ENCODE measurements at regions not wholly inside any gene's neighbourhood (a gene's known extent, or its start where the extent isn't known, plus 50 kb on each side); places are given as distances from the start of the nearest gene placed in this dataset.
"Not testable (repeated sequence)": the region's sequence is repeated elsewhere in the genome, so short reads cannot be mapped to it uniquely, and the experiment has no call there.

DNA sequence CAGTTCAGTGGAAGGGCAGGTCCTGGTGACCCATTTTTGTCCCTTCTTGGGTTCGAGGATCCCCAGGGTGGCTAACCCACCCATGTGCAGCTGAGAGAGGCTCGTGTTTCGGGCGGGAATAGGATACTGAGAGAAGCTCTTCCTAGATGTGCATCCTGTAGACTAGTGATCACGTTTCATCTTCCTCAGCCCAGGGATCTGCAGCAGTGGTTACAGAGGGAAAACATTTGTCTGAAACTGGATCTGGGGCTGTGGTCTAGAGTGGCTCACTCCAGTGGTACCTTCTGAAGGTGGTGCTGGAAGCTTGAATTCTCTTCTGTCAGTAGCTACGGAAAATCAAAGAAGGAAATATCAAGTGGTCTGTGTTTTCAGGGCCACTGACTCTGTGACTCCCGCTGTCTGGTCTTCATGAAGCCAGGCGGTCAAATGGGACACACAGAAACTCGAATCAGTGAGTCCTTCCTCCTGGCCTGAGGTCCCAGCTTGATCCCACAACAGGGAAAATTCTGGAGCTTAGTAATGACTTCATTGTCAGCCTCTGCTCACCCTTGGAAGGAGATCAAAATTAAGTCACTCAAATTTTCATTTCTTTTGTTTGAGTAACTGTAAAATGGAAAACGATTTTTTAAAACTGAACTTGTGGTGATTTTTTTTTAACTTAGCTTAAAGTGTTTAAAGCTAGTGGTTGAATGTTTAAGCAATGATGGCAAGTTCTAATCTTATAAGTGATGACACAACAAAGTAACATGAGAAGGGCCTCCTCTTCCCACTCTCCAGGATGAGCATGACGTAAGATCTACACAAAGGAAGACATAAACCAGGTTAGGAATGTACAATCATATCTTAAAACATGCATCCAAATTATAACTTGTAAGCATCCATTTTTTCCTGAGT, 469.3 kb upstream of the KLF6 start:
- no peak for DNase-seq

DNA sequence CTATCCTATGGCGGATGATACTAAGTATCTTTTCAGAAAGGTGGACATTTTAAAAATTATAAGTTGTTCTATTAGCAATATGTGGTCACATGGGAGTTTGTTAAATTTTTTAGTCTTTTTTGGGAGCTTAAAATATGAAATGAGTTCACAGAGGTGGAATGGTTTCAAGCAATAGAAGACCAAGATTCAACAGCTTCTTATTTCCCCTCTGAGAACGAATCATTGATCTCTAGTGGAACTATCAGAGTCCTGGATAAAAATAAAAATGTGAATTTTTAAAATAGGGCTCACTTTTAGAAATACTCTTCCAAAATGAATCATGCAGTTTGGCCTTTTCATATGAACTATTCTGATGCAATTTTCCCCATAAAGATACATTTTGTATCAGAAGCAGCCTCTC, 467.7 kb upstream of the KLF6 start:
- DNase-seq: no peak

DNA sequence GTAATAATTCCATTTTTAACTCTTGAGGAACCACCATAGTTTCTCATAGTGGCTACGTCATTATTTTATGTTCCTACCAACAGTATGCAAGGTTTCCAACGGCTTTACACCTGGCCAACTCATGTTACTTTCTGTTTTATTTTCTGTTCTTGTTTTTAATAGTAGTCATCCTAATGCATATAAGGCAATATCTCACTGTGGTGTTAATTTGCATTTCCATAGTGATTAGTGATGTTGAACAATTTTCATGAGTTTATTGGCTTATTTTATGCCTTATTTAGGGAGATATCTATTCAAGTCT, 465.5 kb upstream of the KLF6 start:
- no peak for DNase-seq

DNA sequence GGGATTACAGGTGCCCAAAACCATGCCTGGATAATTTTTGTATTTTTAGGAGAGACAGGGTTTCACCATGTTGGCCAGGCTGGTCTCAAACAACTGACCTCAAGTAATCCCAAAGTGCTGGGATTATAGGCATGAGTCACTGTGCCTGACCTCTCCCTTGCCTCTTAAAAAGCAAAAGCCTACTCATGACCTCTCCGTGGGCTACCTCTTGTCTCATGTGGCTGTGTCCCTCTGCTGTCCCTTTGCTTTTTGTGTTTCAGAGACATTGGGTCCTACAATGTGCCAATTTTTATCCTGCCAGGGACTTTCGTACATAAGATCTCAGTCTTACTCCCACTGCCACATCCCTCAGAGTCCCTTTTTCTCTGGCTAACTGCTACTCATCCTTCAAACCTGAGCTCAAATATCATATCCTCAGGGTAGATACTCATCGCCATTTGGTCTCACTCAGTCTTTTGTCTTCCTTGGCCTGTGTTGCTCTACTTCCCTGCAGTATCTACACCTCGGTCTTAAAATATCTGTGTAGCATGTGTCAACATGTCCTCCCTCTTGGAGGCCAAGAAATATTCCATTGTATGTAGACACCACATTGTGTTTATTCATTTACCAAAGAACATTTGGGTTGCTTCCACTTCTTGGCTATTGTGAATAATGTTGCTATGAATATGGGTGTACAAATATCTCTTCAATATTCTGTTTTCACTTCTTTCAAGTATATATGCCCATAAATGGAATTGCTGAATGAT, 465.0 kb upstream of the KLF6 start:
- DNase-seq: no peak

DNA sequence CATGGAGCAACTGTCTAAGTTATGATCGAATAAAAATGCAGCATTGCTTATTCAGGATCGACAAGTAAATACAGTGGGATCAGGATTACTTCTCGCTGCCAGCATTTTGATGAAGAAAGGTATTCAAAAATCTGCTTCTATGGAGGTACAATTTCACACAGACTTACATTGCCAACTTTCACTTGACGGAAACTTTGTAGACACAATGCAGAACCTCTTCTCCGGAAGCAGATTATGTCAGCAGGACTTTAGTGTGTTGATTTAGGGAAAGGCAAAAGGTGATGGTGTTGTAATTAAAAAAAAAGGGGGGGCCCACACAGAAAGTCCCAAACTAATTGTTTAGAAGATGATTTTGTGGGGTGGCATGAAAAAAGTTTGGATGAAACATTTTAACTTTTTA, 462.4 kb upstream of the KLF6 start:
- DNase-seq: no peak

DNA sequence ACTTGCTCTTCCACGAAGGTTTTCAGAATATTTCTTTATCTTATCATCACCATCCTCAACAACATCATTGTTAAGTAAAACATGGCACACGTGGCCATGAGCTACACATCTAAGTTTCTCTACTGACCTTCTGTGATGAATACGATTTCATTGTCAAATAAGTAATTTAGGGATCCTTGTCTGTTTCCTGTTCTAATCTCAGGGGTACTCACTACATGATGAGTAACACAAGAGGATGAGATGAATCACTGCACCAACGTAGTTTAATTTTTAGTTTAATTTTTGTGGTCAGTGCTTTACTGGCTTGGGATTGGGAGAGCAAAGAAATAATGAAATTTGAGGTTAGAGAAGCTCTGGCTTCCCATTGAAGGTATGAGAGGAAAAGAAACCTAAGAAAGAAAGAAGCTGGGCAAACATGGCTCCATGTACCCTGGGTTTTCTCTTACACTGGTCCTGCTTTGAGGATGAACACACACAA, 461.9 kb upstream of the KLF6 start:
- no peak for DNase-seq

DNA sequence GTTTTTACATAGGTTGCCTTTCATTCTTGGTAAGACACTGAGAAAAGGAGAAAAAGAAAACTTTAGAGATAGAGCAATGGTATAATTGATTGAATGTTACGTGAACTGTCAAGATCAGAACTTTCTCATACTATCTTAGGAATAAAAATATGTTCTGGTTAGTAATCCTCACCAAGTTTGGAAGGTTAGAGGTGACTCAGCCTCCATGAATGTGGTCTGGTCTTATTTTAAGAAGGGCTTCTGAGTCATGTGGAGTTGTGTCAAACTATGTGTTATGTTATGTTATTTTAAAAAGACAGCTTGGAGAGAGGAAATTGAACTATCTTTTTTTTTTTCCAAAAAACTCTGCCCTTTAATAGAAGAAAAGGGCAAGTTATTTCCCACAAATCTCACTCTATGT, 458.6 kb upstream of the KLF6 start:
- no peak for DNase-seq

DNA sequence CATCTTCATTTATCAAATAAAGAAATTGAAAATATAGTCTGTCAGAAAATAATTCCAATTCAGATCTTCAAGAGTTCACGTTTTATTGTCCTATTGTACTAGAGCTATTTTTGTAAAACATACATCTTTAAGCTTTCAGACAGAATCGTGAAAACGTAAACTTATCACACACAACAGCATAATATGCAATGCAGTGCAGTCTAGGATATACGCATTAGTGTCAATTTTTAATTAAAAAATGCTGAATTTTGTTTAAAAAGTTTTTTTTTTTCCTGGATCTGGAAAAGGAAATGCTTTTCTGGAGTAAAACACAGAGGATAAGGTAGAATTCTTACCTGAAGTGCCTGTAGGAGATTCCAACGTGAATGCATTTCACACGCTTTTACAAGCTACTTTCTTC, 458.2 kb upstream of the KLF6 start:
- DNase-seq: no peak

DNA sequence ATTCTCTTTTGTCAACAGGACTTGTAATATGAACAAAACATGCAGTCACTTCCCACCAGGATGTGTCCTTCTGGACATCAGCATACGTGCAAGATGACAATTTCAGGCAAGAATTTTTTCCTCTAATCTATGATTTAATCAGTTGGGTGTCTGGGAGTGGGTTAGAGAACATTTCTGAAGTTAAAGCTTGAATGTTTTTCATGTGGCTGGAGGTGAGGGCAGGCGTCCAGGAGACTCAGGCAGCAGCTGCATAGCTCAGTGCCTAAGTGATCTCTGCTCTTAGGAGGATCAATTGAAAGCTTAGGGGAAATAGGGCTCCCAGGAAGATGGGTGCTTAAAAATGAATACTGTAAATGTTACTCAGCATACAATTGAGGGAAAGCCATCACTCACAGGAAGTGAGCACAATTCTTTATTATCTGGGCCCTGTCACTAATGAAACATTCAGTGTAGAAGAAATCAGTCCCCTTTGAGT, 457.6 kb upstream of the KLF6 start:
- DNase-seq: no peak

DNA sequence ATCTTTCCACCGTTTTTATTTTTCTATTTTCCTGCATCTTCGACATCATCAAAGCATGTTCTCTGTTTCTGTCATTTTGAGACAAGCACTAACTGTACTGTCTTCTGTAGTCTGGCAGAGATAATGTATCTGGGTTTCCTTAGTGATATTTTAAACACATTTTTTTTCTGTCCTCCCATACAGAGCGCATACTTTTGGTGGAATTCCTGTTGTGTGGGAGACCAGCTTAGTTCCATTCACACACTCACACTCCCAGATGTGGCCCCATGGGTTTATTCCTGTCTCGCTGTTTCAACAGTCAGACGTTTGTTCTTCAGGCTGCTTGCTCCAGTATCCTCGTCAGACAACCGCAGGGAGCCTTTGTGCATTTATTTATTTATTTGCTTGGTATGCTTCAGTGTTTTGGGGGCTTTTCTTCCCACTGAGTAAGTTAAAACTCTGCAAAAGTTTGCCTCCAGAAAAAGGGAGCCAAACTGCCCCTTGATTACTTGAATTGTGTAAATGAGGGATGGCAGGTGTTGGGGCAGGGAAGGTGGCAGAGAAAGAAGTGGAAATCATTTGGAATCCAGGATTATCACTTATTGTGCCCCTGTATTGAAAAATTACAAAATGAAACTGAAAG, 456.8 kb upstream of the KLF6 start:
- DNase-seq: no peak

DNA sequence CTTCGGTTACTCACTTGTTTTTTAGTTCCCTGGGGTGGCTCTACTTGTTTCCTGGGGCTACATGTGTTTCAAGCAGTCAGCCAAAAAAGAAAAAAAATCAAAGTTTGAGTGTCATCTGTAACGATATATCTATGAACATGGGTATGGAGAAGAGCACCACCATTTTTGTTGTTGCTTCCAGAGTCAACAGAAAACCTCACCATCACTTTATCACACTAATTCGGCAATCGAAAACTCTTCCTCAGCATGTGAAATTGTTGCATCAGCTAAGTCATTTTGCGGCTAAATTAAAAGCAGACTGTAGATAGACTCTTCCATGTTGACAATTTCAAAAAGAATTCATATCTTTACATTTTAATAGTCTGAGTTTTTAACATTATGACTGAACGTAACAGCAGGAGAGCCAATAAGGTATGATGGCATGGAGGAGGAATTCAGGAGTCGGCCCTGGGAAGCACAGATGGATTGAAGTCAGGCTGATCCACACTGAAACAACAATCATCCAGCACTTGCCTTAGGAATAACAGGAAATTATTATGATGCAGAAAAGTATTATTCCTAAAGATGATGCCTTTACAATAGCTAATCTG, 455.7 kb upstream of the KLF6 start:
- DNase-seq: no peak

DNA sequence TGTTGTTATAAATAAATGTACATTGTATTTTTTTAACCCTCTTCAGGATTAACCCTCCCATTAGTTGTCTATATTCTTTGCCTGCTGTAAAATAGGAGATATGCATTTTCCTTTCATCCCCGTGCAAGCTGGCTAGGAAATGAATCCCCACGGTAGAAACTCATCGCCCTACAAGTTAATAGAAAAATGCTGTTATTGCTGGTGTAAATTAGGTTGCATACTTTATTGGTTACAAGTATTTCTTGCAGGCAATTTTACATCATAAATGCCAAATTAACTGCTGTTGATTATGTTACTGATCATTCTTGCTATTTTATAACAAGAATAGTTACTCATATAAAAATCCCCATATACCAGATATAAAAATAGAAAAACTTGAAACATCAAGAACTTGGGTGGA, 454.2 kb upstream of the KLF6 start:
- DNase-seq: no peak

DNA sequence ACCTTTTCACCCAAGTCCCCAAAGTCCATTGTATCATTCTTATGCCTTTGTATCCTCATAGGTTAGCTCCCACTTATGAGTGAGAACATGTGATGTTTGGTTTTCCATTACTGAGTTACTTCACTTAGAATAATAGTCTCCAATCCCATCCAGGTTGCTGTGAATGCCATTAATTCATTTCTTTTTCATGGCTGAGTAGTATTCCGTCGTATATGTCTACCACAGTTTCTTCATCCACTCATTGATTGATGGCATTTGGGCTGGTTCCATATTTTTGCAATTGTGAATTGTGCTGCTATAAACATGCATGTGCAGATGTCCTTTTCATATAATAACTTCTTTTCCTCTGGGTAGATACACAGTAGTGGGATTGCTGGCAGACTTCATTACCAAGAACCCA, 451.9 kb upstream of the KLF6 start:
- not testable (repeated sequence) for DNase-seq

DNA sequence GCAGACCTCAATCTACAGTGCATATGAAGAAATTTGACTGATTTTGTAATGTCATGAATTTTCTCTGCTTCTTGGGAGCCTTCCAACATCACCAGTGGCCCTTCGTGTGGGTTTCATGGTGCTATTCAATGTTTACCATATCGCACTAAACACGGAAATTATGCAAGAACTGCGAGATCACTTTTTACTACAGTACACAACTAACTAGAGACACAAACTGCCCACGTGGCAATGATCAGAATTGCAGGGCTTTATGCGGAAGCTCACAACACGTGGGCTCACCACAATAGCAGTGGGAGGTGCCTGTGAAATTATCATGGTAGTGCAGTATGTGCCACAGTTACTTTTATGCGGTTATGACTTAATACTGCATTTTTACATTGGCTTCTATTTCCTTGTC, 449.7 kb upstream of the KLF6 start:
- peak; percentile 31 for DNase-seq

DNA sequence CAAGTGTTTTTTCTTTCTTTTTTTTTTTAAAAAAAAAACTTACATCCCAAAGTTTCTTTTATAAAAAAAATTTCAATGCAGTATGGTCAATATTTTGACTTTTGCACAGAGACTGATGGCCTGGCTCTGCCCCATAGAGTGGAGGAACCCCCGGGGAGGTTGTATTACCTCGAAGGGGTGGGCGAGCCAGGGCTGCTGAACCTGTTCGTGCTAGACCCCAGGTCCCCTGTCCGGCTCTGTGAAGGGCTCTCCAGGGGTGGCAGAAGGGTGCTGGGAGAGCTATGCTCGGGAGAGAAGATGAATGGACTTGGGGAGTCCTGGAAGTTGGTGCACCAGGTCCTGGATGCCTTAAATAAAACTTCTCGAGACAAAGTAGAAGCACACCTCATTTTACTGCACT, 446.4 kb upstream of the KLF6 start:
- DNase-seq: no peak

DNA sequence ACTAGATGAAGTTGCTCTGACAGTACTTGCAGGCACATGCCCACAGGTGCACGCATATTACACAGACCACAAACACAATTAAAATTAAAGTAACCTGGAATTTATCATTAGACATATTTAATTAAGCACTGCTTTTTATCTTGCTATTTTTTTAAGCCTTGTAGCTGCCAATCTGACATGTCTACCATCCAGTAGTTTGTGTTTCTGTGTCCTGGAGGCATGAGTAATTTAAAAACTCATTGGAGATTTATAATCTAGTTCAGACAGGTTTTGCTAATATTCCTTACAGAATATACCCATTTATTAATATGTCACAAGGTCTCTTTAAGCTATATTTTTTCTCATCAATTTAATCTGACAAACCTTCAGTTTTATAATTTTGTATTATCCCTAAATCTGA, 445.0 kb upstream of the KLF6 start:
- DNase-seq: no peak

DNA sequence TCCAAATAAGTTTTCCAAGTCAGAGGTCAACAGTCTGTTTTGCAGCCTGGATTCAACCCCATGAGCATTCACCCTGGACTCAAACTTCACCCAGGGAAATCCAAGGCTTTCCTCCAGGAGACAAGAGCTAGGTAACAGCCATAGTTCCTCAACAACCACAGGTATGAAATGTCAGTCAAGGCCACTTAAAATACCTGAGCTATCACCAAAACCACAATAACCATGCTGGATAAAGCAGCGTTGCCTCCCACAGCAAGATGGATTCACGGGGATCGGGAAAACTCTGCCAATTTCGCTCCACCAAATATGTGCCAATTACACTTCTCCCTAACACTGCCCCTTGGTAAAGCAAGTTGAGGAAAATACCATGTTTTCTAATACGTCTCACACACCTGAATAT, 444.1 kb upstream of the KLF6 start:
- no peak for DNase-seq

DNA sequence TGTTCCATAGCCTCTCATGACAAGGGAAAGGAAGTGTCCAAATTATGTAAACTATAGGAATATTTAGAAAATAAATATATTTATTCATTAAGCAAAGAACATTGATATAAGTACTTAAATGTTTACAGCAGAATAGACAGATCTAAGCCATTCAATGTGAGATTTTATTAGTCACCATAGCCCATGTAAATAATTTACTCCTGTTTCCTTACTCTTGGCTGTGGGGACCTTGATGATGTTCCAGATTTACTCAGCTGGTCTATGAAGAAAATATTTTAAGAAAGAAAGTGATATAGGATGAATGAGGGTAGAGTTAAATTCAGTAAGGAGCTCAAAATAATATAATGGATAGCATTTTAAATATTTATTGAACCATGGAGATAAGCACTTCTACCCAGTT, 442.6 kb upstream of the KLF6 start:
- no peak for DNase-seq

DNA sequence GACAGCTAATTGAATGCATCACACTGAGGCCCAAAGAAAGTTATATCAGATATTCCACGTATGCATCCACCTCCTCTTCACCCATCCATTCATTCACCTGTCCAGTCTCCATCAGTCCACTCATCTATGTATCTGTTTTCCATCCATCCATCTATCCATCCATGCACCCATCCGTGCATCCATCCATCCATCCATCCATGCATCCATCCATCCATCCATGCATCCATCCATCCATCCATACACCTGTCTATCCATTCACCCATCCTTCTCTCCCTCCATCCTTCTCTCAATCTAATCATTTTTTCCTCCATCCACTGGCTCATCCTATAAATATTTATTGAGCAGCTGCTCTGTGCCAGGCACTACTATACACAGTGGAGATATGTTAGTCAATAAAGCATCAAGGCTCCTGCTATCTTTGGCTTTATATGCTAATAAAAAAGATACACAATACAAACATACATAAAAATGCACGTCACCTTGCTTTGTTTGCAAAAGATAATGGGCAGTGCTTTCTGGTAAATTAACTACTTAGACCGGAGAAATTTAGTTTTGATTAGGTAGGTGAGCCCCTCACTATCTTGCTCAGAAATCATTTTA, 442.0 kb upstream of the KLF6 start:
- DNase-seq: no peak

DNA sequence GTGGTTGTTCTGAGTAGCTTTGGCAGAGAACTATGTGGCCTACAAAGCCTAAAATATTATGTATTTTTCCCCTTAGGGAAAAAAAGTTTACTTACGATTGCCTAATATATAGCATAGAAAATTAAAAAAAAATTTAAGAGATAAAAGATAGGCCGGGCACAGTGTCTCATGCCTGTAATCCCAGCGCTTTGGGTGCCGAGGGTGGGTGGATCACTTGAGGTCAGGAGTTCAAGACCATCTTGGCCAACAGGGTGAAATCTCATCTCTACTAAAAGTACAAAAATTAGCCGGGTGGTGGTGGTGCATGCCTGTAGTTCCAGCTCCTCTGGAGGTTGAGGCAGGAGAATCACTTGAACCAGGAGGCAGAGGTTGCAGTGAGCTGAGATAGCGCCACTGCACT, 439.2 kb upstream of the KLF6 start:
- no peak for DNase-seq

DNA sequence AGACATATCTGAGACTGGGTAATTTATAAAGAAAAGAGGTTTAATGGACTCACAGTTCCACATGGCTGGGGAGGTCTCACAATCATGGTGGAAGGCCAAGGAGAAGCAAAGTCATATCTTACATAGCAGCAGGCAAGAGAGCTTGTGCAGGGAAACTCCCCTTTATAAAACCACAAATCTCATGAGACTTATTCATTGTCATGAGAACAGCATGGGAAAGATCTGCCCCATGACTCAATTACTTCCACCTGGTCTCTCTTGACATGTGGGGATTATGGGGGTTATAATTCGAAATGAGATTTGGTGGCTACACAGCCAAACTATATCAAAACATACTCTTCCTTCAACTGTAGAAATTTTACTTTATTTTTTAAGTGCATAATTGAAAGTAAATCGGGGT, 436.3 kb upstream of the KLF6 start:
- not testable (repeated sequence) for DNase-seq

DNA sequence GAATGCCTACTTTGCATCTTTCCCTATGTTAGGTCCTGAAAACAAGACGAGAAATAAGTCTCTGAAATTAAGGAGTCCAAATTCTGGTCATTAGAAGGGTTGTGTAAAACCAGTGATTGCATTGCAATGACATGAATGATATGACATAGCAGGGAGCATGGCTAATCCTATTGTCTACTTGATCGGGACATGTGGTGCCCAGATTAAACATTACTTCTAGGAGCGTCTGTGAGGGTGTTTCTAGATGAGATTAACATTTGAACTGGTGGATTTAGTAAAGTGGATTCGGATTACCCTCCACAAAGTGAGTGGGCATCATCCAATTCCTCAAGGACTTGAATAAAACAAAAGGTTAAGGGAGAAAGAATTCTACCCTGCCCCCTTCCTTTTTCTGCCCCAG, 434.9 kb upstream of the KLF6 start:
- DNase-seq: no peak

DNA sequence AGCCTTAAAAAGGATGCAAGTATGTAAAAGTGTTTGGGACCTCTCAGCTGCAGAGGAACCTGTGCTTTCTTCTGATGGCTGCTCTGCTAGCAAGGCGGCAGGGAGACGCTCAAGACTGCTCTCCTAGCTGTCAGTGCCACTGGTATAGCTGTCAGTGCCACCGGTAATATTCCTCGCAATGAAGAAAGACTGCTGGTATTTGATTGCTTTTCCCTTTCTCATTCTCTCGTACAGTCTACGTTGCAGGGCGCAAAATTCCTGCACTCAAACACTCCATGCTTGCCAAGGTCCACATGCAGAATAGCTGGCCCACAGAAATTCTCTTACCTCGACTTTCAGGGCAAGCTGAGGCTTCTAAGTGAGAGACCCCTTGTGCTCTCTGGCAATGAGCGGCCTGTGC, 432.6 kb upstream of the KLF6 start:
- no peak for DNase-seq
